ENCODE measurements at regions not wholly inside any gene's neighbourhood (a gene's known extent, or its start where the extent isn't known, plus 50 kb on each side); places are given as distances from the start of the nearest gene placed in this dataset.

DNA sequence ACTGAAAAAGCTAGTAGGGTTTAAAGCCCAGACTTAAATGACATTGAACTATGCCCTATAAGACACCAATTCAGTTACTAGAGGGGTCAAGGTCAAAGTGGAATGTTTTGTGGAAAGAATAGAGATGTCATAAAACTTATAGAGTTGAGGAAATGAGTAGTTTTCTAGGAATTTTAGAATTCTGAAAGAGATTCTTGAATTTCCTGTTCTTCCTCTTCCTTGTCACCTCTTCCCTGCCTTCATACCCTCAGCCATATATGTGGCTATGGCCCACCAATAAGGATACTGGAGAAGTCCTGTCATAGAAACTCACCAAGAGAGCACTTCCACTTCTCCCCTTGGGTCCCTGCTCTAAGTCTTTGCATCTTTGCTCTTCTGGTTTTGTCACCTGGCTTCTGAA lies 104.9 kb upstream of the TGFBR2 start:
- Histone ChIP-seq H3K4me1 (ENCODE audit: low read depth) (no peaks in the 10 kb centered on the region), H3K9me3 (ENCODE audit: low read depth) (no peaks in the 10 kb centered on the region), H3K27ac (no peak overlapping the region), H3K4me3 (no peak overlapping the region), H3K36me3 (no peaks in the 10 kb centered on the region), H3K27me3 (no peaks in the 10 kb centered on the region)
- TF ChIP-seq, protein P1, sequence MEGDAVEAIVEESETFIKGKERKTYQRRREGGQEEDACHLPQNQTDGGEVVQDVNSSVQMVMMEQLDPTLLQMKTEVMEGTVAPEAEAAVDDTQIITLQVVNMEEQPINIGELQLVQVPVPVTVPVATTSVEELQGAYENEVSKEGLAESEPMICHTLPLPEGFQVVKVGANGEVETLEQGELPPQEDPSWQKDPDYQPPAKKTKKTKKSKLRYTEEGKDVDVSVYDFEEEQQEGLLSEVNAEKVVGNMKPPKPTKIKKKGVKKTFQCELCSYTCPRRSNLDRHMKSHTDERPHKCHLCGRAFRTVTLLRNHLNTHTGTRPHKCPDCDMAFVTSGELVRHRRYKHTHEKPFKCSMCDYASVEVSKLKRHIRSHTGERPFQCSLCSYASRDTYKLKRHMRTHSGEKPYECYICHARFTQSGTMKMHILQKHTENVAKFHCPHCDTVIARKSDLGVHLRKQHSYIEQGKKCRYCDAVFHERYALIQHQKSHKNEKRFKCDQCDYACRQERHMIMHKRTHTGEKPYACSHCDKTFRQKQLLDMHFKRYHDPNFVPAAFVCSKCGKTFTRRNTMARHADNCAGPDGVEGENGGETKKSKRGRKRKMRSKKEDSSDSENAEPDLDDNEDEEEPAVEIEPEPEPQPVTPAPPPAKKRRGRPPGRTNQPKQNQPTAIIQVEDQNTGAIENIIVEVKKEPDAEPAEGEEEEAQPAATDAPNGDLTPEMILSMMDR (IDR thresholded peaks at IDR 0.05; ENCODE audit: low read depth, low read length) = no peak
- DNase-seq (ENCODE audit: low read depth in 1 of 2, low spot score in 1 of 2) = no peak

DNA sequence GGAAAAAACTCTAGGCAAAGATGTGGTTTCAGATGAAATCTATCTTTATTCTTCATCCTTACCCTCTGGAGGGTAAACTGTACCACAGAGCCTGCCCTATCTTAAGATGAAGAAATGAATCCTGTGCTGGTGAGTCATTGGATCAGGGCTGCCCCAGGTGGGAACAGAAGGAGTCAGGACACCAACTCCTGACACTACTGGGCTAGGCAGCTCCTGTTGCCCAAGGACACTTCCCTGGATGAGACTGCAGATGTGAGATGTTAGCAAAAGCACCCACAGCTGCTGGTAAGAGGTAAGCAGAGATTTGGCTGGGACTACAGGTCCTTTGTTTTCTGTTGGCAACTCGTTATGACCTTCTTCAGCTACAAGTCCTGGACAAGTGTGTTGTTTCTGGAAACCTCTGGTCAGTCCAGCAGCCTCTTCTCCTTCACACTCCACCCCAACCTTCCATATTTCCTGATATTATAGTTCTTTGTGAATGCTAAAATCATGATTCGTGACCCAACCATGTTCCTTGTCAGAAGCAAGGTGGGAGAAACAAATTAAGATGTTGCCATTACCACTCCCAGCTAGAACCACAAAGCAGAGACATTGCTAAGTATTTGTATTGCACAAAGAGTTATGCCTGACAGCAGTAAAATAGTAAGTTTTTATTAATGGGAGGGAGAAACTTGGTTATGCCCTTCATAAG lies 104.2 kb upstream of the TGFBR2 start:
- TF ChIP-seq, protein P1 (IDR thresholded peaks at IDR 0.05; ENCODE audit: low read depth, low read length) = no peak
- Histone ChIP-seq H3K27ac (no peak overlapping the region), H3K27me3 (no peaks in the 10 kb centered on the region), H3K4me3 (no peak overlapping the region), H3K4me1 (ENCODE audit: low read depth) (no peaks in the 10 kb centered on the region), H3K9me3 (ENCODE audit: low read depth) (no peaks in the 10 kb centered on the region), H3K36me3 (no peaks in the 10 kb centered on the region)
- no peak for DNase-seq (ENCODE audit: low read depth in 1 of 2, low spot score in 1 of 2)

DNA sequence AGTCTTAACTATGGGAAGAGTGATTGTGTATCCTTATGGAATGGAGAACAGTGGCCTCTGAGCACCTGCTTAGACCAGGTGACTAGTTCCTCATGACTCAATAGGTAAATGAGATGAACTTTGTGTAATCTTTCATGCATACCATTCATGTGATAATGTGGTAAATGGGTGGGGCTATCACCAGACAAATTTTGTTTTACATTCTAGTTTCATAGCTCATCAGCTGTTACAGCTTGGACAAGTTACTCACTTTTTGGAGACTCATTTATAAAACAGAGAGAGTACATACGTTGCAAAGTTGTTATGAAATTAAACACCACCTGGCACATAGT lies 103.7 kb upstream of the TGFBR2 start:
- Histone ChIP-seq H3K9me3 (ENCODE audit: low read depth) (no peaks in the 10 kb centered on the region), H3K36me3 (no peaks in the 10 kb centered on the region), H3K27ac (no peak overlapping the region), H3K27me3 (no peaks in the 10 kb centered on the region), H3K4me1 (ENCODE audit: low read depth) (no peaks in the 10 kb centered on the region), H3K4me3 (no peak overlapping the region)
- no peak for DNase-seq (ENCODE audit: low read depth in 1 of 2, low spot score in 1 of 2)
- TF ChIP-seq, protein P1 (IDR thresholded peaks at IDR 0.05; ENCODE audit: low read depth, low read length) = no peak

DNA sequence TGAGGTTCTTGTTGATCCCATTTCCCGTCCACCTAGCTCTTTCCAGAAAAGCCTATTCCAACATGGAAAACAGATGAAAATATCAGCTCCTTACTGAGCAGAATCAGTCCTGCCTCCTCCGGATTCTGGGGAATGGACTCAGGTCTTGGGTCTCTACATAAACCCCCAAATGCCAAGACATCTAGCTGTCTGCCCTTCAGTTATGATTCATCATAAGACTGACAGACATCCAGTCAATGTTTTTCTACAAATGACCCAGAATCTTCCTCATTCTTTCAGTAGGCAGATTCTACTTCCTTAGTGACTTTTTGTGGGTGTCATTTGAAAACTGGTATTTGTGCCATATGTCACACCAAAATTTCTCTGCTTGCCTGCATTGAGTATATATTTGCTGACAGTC lies 103.0 kb upstream of the TGFBR2 start:
- Histone ChIP-seq H3K9me3 (ENCODE audit: low read depth) (no peaks in the 10 kb centered on the region), H3K4me3 (no peak overlapping the region), H3K4me1 (ENCODE audit: low read depth) (no peaks in the 10 kb centered on the region), H3K27ac (no peak overlapping the region), H3K36me3 (no peaks in the 10 kb centered on the region), H3K27me3 (no peaks in the 10 kb centered on the region)
- DNase-seq (ENCODE audit: low read depth in 1 of 2, low spot score in 1 of 2) = no peak
- TF ChIP-seq, protein P1 (IDR thresholded peaks at IDR 0.05; ENCODE audit: low read depth, low read length) = no peak

DNA sequence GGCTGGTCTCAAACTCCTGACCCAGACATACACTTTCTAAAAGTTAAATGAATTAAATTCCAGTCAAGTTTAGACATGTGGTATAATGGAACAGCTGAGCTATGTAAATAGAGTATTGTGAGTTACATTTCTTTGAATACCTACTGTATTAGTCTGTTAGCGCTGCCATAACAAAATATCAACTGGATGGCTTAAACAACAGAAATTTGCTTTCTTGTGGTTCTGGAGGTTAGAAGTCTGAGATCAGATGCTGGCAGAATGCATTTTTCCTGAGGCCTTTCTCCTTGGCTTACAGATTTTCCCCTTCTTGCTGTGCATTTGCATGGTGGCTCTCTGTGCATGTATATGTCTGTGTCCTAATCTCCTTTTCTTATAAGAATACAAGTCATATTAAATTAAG lies 101.5 kb upstream of the TGFBR2 start:
- Histone ChIP-seq H3K36me3 (no peaks in the 10 kb centered on the region), H3K27me3 (no peaks in the 10 kb centered on the region), H3K27ac (no peak overlapping the region), H3K4me1 (ENCODE audit: low read depth) (no peaks in the 10 kb centered on the region), H3K4me3 (no peak overlapping the region), H3K9me3 (ENCODE audit: low read depth) (no peaks in the 10 kb centered on the region)
- TF ChIP-seq, protein P1 (IDR thresholded peaks at IDR 0.05; ENCODE audit: low read depth, low read length) = no peak
- DNase-seq (ENCODE audit: low read depth in 1 of 2, low spot score in 1 of 2) = no peak

Measured in cardiac muscle cell (in vitro differentiated cells and primary cell).